Dedifferentiated amniotic fluid mesenchymal stem cell (primary cell): ENCODE measurements at regions not wholly inside any gene's neighbourhood (a gene's known extent, or its start where the extent isn't known, plus 50 kb on each side); places are given as distances from the start of the nearest gene placed in this dataset.

Source experiments
- DNase-seq: peaks from one replicate; pipeline ENCODE4 v3.0.0-alpha.2; 2016; ENCODE audit errors: extremely low spot score

DNA sequence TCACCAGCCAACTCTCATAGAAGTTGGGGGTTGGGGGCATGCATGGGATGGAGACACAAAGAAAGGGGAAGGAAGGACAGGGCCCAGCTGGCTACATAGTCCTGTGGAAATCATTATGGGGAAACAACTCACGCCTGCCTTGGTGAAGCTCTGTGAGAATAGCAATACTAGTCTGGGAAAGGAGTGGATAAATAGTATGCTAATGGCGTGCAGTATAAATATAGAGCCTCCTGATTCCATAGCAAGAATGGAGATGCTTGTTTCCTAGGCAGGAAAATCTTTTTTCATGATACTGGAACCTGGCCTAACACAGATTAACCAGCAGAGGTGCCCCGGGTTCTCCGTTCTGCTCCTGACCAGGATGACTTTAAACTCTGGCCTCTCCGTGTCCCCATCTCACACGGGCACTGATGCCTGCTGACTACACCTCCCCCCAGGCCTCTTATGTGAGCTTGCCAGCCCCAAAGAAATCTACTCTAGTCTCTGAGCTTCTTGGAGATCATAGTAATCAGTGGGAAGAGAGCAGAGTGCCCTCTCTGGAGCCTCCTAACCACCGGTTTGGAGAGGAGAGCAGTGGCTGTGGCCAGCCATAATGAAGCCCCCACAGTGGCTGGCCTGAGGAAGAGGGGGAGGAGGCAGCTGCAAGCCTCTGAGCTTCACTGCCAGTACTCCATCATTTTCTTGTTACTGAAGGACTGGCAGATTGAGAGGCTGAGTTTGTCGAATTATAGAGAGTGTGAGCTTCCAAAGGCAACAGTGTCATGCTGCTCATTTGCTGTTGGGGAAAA, 355.0 kb upstream of the SEMA6D start:
- no peak for DNase-seq

DNA sequence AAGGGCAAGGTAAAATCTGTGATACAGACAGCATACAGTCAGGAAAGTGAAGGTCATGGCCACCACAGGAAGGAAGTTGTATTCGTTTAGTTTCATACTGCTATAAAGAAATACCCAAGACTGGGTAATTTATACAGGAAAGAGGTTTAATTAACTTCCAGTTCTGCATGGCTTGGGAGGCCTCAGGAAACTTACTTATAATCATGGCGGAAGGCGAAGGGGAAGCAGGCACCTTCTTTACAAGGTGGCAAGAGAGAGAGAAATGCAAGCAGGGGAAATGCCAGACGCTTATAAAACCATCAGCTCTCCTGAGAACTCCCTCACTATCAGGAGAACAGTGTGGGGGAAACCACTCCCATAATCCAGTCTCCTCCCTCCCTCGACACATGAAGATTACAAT, 353.7 kb upstream of the SEMA6D start:
- DNase-seq = no peak

- no peak for DNase-seq
These were observed 352.8 kb upstream of the SEMA6D start for GRCh38 chr15:47364230-47365141.

GRCh38 chr15:47366884-47367283, 350.4 kb upstream of the SEMA6D start:
- no peak for DNase-seq

GRCh38 chr15:47367726-47368390, 349.4 kb upstream of the SEMA6D start:
- DNase-seq = no peak

- DNase-seq = no peak
These were observed 345.4 kb upstream of the SEMA6D start for GRCh38 chr15:47371939-47372338.

DNA sequence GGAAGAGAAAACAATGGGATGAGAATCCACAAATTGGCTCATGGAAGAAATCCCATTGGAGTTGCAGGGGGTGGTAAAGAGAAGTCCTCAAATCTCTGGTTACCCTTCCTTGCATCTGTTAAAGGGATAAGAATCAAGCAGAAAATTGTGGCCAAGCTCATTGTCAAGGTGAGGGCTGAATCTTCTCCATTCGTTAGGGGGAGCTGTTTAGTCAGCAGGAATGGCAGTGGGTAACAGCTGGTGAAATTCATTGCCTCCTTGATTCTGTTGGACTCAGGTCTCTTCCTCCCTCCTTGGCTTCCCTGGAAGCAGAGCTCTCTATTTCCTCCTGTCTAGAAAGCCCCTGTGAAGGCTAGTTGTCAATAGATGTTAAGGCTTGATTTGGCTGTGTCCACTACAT, 343.1 kb upstream of the SEMA6D start:
- DNase-seq = no peak

DNA sequence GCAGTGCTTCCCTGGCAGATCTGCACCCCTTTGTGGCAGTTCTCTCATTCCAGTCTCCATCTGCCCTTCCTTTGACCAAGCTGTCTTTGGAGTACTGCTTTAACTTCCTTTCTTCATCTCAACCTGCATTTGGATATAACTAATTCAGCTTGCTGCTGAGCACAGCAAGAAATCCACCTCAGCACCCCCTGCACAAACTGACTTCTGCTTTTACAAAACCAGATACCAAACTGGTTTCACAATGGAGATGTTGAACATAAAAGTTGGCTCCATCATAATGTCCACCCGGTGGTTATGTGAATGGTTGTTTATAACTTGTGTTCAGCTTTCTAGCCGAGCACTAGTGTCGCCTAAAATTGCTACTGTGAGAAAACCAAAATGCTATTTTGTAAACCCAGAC, 341.1 kb upstream of the SEMA6D start:
- DNase-seq = no peak

DNA sequence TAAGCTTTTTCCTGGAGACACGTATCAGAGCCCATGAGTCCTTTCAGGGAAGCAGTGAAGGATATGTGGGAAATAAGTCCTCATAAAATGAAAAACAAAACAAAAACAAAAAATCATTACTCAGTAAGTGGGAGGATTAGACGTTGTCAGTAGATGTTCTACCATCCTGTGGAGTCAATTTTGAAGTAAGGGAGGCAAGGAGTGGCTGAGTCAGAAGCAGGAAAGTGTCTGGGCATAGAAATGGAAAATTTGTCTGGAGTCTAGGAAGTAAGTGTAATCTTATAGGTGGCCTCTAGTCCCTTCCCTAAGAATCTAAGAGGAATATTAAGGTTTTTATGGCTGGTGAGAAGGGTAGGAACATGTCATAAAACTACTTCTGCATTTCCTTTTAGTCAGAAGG, 339.8 kb upstream of the SEMA6D start:
- DNase-seq = no peak

DNA sequence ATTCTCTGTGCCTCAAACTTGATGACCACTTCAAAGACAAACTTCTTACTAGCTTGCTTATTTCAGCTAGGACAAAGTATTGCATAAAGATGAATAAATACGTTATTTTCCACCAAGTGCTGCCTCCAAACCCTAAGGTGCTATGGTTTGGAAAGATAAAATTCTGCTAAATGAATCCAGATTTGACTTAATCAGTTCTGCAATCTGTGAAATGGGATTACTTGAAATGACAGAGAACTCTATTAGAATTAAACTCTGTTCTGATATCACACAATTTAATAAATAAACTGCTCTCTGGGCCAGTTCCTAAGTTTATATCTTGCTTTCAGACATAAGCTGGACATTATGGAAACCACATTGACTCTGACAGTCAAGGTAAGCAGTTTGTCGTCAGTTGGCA, 338.8 kb upstream of the SEMA6D start:
- no peak for DNase-seq

GRCh38 chr15:47383102-47383501, 334.2 kb upstream of the SEMA6D start:
- DNase-seq = no peak

- DNase-seq = no peak
These were observed 333.5 kb upstream of the SEMA6D start for GRCh38 chr15:47383801-47384200.

- peak; percentile 80 for DNase-seq
These were observed 333.0 kb upstream of the SEMA6D start for GRCh38 chr15:47384341-47384740.

GRCh38 chr15:47384776-47385175, 332.5 kb upstream of the SEMA6D start:
- DNase-seq = no peak

GRCh38 chr15:47386459-47386858, 330.8 kb upstream of the SEMA6D start:
- no peak for DNase-seq

DNA sequence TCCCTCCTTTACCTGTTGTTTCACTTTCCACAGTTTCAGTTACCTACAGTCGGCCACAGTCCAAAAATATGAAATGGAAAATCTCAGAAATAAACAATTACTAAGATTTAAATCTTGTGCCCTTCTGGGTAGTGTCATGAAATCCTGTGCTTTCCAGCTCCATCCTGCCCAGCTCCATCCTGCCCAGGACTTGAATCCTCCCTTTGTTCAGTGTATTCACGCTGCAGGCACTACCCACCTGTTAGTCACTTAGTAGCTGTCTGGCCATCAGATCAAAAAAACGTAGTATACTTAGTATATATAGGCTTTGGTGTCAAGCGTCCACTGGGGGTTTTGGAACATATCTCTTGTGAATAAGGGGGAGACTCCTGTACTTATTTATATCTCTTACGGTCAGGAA, 329.0 kb upstream of the SEMA6D start:
- DNase-seq = no peak

DNA sequence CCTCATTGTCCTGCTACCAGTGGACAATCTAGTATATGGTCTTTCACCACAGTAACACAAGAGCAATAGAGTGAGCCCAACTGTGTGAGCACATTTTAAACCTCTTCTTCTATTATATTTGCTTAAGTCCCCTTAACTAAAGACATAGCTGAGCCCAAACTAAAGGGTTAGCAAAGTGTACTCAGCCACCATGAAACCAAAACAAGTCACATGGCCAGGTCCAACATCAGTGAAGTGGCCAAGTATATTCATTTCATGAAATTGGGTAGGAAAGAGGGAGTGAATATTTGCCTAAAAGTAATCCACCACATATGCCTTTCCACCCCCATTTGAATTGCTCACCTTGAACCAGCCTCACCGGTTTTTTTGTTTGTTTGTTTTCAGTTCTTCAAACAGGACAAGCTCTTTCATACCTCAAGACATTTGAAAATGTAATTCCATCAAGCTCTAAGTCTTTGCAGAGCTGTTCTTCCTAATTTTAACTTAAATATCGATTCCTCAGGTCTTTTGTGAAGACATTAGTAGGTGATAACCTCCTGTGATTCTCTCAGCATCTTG, 327.0 kb upstream of the SEMA6D start:
- no peak for DNase-seq

DNA sequence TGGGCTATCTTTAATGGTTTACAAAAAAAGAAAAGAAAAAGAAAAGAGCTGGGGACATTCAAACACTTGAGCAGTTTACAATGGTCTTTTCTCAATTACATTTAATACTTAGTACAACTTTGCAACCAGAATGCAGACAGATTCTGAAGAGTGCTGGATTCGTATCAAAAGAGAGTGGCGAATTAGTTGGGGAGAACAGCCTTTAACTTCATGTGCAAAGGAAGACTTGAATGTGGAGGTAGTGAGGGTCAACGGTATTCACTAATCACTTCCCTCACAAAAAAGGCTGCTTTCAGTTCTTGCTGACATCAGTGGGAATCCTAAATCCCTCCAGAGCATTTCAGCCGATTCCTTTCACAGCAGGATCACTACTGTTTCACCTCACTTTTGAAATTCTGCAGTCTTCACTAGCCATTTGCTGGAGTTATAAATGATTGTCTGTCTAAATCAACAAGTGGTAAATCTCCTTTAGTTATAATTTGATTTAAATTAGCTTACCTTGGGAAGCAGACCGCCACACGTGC, 323.0 kb upstream of the SEMA6D start:
- DNase-seq = no peak

DNA sequence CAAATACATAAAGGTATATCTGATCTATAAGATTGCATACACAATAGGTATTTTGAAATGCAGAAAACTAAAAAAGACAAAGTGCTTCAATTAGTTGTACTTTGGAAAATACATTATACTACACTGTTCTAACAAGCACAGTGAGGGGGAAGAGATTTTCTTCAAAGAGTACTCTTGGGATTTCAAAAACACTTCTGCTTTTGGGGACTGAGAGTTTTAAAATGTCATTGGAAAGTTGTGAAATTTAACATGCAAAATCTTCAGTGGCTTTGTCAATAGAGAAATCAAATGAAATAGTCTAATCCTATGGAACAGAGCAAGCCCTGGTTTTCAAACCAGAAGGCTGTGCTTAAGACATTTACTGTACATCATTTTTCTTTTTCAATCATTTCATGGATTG, 322.2 kb upstream of the SEMA6D start:
- no peak for DNase-seq

- DNase-seq = no peak
These were observed 319.6 kb upstream of the SEMA6D start for GRCh38 chr15:47397655-47398054.

DNA sequence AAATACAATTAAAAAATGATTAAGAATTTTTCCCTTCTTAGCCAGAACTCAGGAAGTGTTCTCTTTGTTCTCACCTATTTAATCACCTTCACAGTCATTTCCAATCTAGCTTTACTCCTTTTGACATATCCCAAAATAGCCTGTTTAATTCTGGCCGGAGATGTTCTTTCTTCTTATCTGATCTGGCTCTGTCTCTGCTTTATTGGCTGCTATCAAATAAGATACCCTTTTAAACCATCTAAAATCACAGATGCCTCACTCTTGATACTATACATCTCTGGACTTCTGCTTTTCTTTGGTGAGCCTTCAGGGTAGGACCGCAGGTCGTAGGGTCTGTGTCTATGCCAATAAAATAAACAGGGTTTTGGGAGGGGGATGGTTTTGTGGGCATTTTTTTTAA, 319.2 kb upstream of the SEMA6D start:
- no peak for DNase-seq

DNA sequence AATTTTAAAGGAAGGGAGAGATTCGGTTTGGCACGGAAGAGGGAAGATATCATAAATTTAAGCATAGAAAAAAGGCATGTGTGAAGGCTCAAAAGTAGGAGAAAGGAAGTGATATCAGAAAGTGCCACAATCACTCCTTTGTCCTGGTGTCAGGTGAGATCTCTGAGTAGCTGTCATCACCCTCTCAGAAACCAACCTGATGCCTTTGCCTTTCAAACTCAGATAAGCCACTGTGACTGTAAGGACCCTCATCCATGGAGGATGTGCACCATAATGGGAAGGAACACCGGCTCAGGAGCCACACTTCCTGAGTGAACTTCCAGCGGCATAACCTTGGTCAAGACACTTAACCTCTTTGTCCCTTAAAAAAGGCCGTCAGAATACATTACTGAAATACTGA, 318.7 kb upstream of the SEMA6D start:
- no peak for DNase-seq
